Thymus (tissue), 11 donors: ENCODE measurements at regions not wholly inside any gene's neighbourhood (a gene's known extent, or its start where the extent isn't known, plus 50 kb on each side); places are given as distances from the start of the nearest gene placed in this dataset.

Source experiments
- DNase-seq, 9 donors: peaks; one replicate each; pipeline ENCODE4 v3.0.0-alpha.2; 2013; ENCODE audit warnings: low spot score in 9 of 9, low read depth in 6 of 9, missing footprints in 1 of 9
- H3K27ac ChIP-seq, 2 donors: one replicate each; pipeline ENCODE4 v1.5.1; 2013; ENCODE audit warnings: control low read depth in 1 of 2, low read depth in 1 of 2, low read length in 1 of 2, mild to moderate bottlenecking in 1 of 2, moderate library complexity in 1 of 2
- H3K27me3 ChIP-seq, 2 donors: one replicate each; pipeline ENCODE4 v1.5.1; 2013; ENCODE audit warnings: low read length in 1 of 2; ENCODE audit not compliant: control insufficient read depth in 2 of 2, insufficient read depth in 1 of 2
- H3K36me3 ChIP-seq, 2 donors: one replicate each; pipeline ENCODE4 v1.5.1; 2013; ENCODE audit warnings: low read length in 1 of 2, mild to moderate bottlenecking in 1 of 2, moderate library complexity in 1 of 2; ENCODE audit not compliant: control insufficient read depth in 2 of 2, insufficient read depth in 2 of 2
- H3K4me1 ChIP-seq, 2 donors: one replicate each; pipeline ENCODE4 v1.5.1; 2013; ENCODE audit warnings: low read length in 2 of 2; ENCODE audit not compliant: control insufficient read depth in 2 of 2, insufficient read depth in 2 of 2
- H3K4me3 ChIP-seq, 2 donors: one replicate each; pipeline ENCODE4 v1.5.1; 2013; ENCODE audit warnings: low read length in 2 of 2, control low read depth in 1 of 2, mild to moderate bottlenecking in 1 of 2
- H3K9me3 ChIP-seq, 2 donors: one replicate each; pipeline ENCODE4 v1.5.1; 2013; ENCODE audit warnings: low read length in 1 of 2, mild to moderate bottlenecking in 1 of 2; ENCODE audit not compliant: control insufficient read depth in 2 of 2, insufficient read depth in 1 of 2
- WGBS: extraction: QIAGEN DNeasy Blood & Tissue Kit; methylation state at CpG from one replicate; pipeline ENCODE4 v1.1.7; 2013; 5-methylcytosine and 5-hydroxymethylcytosine counted together
- donor health status: healthy.

- 71% methylated on average over 9 of the region's 9 CpGs for WGBS
- H3K27me3 ChIP-seq = peaks cover 0 to 35% of the 10 kb centered on the region in 2 donors
- DNase-seq = no peak
Measured at GRCh38 chr5:154576429-154576806, 98.4 kb upstream of the HAND1 start.

GRCh38 chr5:154575546-154576428 is 97.8 kb upstream of the HAND1 start:
- no peaks in the 10 kb centered on the region for H3K9me3 ChIP-seq
- H3K4me1 ChIP-seq = no peaks in the 10 kb centered on the region
- no peaks in the 10 kb centered on the region for H3K36me3 ChIP-seq
- no peak overlapping the region for H3K27ac ChIP-seq
- H3K27me3 ChIP-seq = peaks cover 0 to 35% of the 10 kb centered on the region in 2 donors
- WGBS = 21% methylated on average over 11 of the region's 11 CpGs
- H3K4me3 ChIP-seq = no peak overlapping the region
- DNase-seq = no peak

More at GRCh38 chr5:154576429-154576806, 98.4 kb upstream of the HAND1 start:
- no peak overlapping the region for H3K27ac ChIP-seq
- H3K4me1 ChIP-seq = no peaks in the 10 kb centered on the region
- no peaks in the 10 kb centered on the region for H3K9me3 ChIP-seq
- no peak overlapping the region for H3K4me3 ChIP-seq
- no peaks in the 10 kb centered on the region for H3K36me3 ChIP-seq

GRCh38 chr5:154573011-154573410 is 95.0 kb upstream of the HAND1 start:
- peaks cover 0 to 31% of the 10 kb centered on the region in 2 donors for H3K27me3 ChIP-seq
- 92% methylated on average over 6 of the region's 6 CpGs for WGBS
- no peak overlapping the region for H3K27ac ChIP-seq
- no peak for DNase-seq
- H3K4me3 ChIP-seq = no peak overlapping the region
- no peaks in the 10 kb centered on the region for H3K9me3 ChIP-seq
- no peaks in the 10 kb centered on the region for H3K36me3 ChIP-seq
- H3K4me1 ChIP-seq = no peaks in the 10 kb centered on the region

DNA sequence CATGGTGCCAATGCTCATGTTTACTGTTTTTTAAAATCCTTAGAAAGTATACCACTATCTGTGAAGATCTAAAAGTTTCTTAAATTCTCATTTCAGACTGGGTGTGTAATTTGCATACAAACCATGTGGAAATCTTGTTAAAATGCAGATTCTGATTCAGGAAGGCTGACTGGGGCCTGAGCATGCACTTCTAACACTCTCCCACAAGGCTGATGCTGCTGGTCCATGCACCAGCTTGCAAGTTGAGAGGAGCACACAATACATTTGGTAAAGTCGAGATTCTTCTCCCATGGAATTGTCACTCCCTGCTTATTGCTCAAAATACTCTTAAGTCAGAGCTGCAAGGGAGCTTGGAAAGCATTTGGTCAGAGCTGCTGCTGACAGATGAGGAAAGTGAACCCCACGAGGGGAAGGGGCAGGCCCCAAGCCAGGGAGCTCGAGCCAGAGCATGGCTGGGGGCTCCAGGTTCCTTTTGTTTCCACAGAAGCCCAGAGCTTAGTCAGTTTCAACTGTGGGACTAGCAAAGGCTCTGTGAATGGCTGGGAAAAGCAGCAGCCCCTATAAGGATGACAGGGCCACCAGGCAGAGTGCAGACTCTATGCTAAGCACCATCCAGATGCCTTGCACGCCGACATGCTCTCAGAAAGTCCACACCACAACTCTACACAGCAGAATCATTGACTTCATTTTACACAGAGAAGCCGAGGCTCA is 93.5 kb upstream of the HAND1 start:
- Histone ChIP-seq H3K4me3 (no peak overlapping the region), H3K27me3 (peaks cover 0 to 25% of the 10 kb centered on the region in 2 donors), H3K9me3 (no peaks in the 10 kb centered on the region), H3K36me3 (no peaks in the 10 kb centered on the region), H3K4me1 (no peaks in the 10 kb centered on the region), H3K27ac (no peak overlapping the region)
- no peak for DNase-seq
- WGBS = 91% methylated on average over 6 of the region's 6 CpGs

DNA sequence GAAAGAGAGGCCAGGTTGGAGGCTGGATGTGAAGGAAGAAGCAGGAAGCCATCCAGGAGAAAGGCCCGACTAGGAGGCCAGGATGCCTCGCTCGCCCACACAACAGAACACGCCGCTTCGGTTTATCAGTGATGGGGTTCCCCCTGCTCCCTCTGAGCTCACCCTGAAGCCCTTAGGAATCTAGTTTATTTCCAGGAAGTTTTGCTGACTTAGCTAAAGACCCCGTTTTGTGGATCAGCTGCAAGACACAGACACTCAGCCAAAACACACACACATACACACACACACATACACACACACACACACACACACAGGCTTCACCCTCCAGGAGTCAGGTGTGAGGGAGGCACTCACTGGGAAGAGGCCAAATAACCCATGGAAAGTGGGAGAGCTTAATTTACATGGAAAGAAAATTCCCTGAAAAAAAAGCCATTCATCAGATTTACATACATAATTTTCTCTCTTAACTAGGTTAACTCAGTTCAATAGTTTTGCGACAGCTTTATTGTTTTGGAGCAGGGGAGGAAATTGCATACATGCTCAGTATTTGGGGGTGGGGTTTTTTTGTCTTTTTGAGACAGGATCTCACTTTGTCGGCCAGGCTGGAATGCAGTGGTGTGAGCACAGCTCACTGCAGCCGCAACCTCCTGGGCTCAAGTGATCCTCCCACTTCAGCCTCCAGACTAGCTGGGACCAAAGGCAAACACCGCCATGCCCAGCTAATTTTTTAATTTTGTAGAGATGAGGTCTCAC is 92.7 kb upstream of the HAND1 start:
- Histone ChIP-seq H3K27ac (no peak overlapping the region), H3K9me3 (no peaks in the 10 kb centered on the region), H3K27me3 (peaks cover 0 to 18% of the 10 kb centered on the region in 2 donors), H3K4me3 (no peak overlapping the region), H3K36me3 (no peaks in the 10 kb centered on the region), H3K4me1 (no peaks in the 10 kb centered on the region)
- no peak for DNase-seq
- WGBS = 95% methylated on average over 11 of the region's 11 CpGs

- no peaks in the 10 kb centered on the region for H3K4me1 ChIP-seq
- WGBS = 95% methylated on average over 6 of the region's 6 CpGs
- no peak overlapping the region for H3K4me3 ChIP-seq
- H3K9me3 ChIP-seq = no peaks in the 10 kb centered on the region
- H3K27ac ChIP-seq = no peak overlapping the region
- no peak for DNase-seq
- no peaks in the 10 kb centered on the region for H3K36me3 ChIP-seq
- peaks cover 0 to 2% of the 10 kb centered on the region in 2 donors for H3K27me3 ChIP-seq
Measured at GRCh38 chr5:154568589-154568988, 90.6 kb upstream of the HAND1 start.

GRCh38 chr5:154567155-154567554 is 89.1 kb upstream of the HAND1 start:
- H3K4me3 ChIP-seq = no peak overlapping the region
- peaks cover 0 to 2% of the 10 kb centered on the region in 2 donors for H3K27me3 ChIP-seq
- H3K4me1 ChIP-seq = no peaks in the 10 kb centered on the region
- WGBS = 95% methylated on average over 6 of the region's 6 CpGs
- H3K9me3 ChIP-seq = no peaks in the 10 kb centered on the region
- no peak for DNase-seq
- no peaks in the 10 kb centered on the region for H3K36me3 ChIP-seq
- H3K27ac ChIP-seq = no peak overlapping the region

DNA sequence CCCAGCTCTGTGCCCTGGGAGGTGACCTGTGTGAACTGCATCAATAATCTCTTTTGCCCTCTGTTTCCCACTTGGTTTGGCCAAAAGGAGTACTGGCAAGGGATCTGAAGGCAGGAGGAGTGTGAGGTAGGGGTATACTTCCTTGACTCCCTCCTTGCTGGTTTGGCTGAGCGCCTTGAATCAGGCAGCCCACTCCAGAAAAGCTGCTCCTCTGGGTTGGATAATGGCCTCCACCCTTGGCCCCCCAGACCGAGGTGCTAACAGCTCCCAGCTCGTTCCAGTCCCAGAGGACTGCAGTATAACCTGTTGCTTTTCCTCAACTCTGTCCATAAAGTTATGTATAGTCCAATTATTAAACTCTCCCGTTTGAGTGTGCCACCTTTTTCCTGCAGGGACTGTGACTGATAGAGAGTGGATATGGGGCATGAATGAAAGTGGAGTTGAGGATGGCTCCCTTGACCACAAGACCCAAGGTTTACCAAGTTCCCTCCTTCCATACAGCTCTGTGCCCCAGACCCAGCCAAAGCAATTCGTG is 88.2 kb upstream of the HAND1 start:
- peaks cover 0 to 2% of the 10 kb centered on the region in 2 donors for H3K27me3 ChIP-seq
- no peaks in the 10 kb centered on the region for H3K36me3 ChIP-seq
- 88% methylated on average over 5 of the region's 5 CpGs for WGBS
- no peaks in the 10 kb centered on the region for H3K9me3 ChIP-seq
- no peak overlapping the region for H3K4me3 ChIP-seq
- no peaks in the 10 kb centered on the region for H3K4me1 ChIP-seq
- DNase-seq = no peak
- no peak overlapping the region for H3K27ac ChIP-seq
